NT2/D1 (cell line): ENCODE measurements at regions not wholly inside any gene's neighbourhood (a gene's known extent, or its start where the extent isn't known, plus 50 kb on each side); places are given as distances from the start of the nearest gene placed in this dataset.

Experiments used
- SUZ12 ChIP-seq: IDR thresholded peaks from 2 replicates; pipeline ENCODE4 v1.6.1; 2011; ENCODE audit not compliant: insufficient read length, insufficient read depth; ENCODE audit errors: extremely low read depth
- YY1 ChIP-seq: IDR thresholded peaks from 2 replicates; pipeline ENCODE4 v1.6.1; 2011; ENCODE audit not compliant: insufficient read length, insufficient read depth
- ZNF274 ChIP-seq: IDR thresholded peaks from 2 replicates; pipeline ENCODE4 v1.6.1; 2011; ENCODE audit warnings: mild to moderate bottlenecking, low read depth, low read length

DNA sequence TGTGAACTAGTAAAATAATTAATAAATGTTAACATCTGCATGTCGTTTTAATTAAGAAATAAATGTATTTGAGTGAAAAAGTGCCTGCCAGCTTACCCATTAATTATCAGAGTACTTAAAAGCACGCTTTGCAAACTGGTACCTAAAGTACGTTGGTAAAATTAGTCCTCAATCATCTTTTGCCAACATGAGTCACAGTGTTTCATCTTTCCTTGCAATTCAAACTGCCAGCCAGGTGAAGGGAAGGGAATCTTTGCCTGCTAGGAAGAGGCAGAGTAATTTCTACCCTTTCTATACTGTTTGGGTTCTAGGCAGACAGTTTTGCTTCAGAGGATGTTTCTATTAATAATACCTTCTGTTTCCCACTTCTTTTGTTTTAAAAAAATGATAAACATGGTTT is 57.2 kb upstream of the CNIH3 start:
- TF ChIP-seq YY1, result no peak
- no peak for TF ChIP-seq ZNF274
- no peak for TF ChIP-seq SUZ12
